ENCODE measurements at regions not wholly inside any gene's neighbourhood (a gene's known extent, or its start where the extent isn't known, plus 50 kb on each side); places are given as distances from the start of the nearest gene placed in this dataset.

DNA sequence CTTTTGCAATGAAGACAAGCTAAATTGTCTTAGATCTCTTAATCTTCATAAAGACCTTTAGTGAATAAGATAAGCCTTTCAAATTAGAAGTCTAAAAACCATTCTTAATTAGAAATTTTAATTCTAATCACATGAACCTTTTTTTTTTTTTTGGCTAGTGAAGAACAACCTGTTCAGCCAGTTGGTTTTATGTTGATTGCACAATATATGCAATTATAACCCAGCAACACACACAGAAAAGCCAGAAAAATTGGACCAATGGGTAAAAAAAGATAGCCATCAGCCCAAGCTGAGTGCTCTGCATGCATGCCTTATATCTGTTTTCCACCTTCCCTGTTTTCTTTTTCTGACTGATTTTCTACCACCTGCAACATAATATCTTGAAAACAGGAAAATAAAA is 252.2 kb downstream of the SYT10 start:
- no peak for TF ChIP-seq POLR2AphosphoS5 (IDR thresholded peaks at IDR 0.05)
- no peak for TF ChIP-seq POLR2A (IDR thresholded peaks at IDR 0.05)
- TF ChIP-seq, protein P1, sequence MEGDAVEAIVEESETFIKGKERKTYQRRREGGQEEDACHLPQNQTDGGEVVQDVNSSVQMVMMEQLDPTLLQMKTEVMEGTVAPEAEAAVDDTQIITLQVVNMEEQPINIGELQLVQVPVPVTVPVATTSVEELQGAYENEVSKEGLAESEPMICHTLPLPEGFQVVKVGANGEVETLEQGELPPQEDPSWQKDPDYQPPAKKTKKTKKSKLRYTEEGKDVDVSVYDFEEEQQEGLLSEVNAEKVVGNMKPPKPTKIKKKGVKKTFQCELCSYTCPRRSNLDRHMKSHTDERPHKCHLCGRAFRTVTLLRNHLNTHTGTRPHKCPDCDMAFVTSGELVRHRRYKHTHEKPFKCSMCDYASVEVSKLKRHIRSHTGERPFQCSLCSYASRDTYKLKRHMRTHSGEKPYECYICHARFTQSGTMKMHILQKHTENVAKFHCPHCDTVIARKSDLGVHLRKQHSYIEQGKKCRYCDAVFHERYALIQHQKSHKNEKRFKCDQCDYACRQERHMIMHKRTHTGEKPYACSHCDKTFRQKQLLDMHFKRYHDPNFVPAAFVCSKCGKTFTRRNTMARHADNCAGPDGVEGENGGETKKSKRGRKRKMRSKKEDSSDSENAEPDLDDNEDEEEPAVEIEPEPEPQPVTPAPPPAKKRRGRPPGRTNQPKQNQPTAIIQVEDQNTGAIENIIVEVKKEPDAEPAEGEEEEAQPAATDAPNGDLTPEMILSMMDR (IDR thresholded peaks at IDR 0.05), result no peak
- no peak for TF ChIP-seq EP300 (IDR thresholded peaks at IDR 0.05)

All from suprapubic skin (tissue), 4 donors.